Stomach (tissue), 4 donors: ENCODE measurements at regions not wholly inside any gene's neighbourhood (a gene's known extent, or its start where the extent isn't known, plus 50 kb on each side); places are given as distances from the start of the nearest gene placed in this dataset.

ENCODE experiments used
- POLR2A ChIP-seq, 4 donors: fragments of 450-650 bp; IDR thresholded peaks; one replicate each; pipeline ENCODE4 v1.6.1; 2016; ENCODE audit warnings: antibody characterized with exemption in 4 of 4, control low read depth in 2 of 4, mild to moderate bottlenecking in 1 of 4, moderate library complexity in 1 of 4
- TF ChIP-seq, protein P1 (sequence below), 7 experiments: fragments of 450-650 bp in 4 of 7; fragments of 200-600 bp in 3 of 7; sonication (generic) in 3 of 7; IDR thresholded peaks; one replicate each; pipeline ENCODE4 v1.5.1; 2016 to 2019; ENCODE audit warnings: antibody characterized with exemption in 7 of 7, control low read depth in 2 of 7, mild to moderate bottlenecking in 1 of 7

DNA sequence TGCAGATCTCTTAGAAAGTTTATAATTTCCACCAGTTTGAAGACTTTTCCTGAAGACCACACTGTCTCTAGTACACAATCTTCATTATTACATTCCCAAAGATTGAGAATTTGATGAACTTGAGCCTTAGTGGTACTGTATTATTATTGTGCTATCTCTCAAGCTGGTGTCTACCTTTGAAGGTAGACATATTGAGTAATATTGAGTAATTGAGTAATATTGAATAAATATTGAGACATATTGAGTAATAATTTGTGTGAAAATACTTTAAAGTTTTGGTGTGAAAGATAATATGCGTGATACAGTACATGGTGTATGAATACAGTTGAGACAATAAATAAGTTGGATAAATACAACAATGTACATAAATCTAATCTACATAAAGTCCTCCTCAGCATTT lies 613.1 kb upstream of the ADGRL2 start:
- TF ChIP-seq, protein P1, sequence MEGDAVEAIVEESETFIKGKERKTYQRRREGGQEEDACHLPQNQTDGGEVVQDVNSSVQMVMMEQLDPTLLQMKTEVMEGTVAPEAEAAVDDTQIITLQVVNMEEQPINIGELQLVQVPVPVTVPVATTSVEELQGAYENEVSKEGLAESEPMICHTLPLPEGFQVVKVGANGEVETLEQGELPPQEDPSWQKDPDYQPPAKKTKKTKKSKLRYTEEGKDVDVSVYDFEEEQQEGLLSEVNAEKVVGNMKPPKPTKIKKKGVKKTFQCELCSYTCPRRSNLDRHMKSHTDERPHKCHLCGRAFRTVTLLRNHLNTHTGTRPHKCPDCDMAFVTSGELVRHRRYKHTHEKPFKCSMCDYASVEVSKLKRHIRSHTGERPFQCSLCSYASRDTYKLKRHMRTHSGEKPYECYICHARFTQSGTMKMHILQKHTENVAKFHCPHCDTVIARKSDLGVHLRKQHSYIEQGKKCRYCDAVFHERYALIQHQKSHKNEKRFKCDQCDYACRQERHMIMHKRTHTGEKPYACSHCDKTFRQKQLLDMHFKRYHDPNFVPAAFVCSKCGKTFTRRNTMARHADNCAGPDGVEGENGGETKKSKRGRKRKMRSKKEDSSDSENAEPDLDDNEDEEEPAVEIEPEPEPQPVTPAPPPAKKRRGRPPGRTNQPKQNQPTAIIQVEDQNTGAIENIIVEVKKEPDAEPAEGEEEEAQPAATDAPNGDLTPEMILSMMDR (IDR thresholded peaks at IDR 0.05): no peak
- no peak for TF ChIP-seq POLR2A (IDR thresholded peaks at IDR 0.05)
